A673 (cell line): ENCODE measurements at regions not wholly inside any gene's neighbourhood (a gene's known extent, or its start where the extent isn't known, plus 50 kb on each side); places are given as distances from the start of the nearest gene placed in this dataset.

Source experiments
- EZH2 ChIP-seq: fragments of 200-600 bp; sonication (generic); IDR thresholded peaks from 2 replicates; pipeline ENCODE4 v1.6.1; 2017; ENCODE audit warnings: borderline replicate concordance, low read depth, mild to moderate bottlenecking, mixed read lengths, antibody characterized with exemption, low read length; ENCODE audit not compliant: poor library complexity, severe bottlenecking
- TF ChIP-seq, protein P1 (sequence below): fragments of 300-800, 200-600 bp; sonication (generic); conservative IDR thresholded peaks from 2 replicates; pipeline ENCODE4 v1.5.1; 2017; ENCODE audit warnings: low read depth, mild to moderate bottlenecking, antibody characterized with exemption, low read length, moderate library complexity, mixed read lengths

DNA sequence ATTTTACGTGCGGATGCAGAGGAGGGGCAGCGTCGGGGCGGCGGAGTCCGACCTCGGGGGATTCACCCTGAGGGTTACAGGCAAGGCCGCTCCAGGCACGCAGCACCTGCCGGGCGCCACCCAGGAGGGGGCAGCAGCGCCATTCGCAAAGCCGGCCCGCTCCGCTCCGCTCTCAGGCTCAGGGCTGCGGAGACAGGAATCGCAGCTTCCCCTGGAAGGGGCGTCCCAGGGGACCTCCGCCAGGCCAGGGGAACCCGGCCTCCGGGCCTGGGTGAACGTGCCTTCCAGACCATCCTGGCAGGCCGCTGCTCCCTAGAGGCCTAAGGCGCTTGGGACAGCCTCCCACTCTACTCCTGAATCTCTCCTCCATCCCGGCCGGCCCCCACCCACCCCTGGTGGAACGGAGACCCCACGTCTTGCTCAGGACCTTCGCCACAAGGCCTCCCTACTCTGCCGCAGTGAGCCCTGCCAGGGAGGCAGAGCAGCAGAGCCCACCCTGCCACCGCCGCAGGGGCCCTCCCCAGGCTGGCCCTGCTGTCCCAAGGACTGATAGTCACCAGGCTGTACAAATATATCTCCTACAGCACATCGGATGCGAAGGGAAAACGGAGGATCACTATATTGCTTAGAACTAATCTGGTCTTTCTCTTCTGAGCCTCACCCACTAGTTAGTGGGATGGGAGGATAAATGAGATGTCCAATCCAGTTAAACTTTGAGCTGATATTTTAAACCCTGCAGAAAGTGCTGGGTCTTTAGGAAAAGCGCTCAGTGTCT lies 115.0 kb downstream of the SMIM20 start:
- TF ChIP-seq, protein P1, sequence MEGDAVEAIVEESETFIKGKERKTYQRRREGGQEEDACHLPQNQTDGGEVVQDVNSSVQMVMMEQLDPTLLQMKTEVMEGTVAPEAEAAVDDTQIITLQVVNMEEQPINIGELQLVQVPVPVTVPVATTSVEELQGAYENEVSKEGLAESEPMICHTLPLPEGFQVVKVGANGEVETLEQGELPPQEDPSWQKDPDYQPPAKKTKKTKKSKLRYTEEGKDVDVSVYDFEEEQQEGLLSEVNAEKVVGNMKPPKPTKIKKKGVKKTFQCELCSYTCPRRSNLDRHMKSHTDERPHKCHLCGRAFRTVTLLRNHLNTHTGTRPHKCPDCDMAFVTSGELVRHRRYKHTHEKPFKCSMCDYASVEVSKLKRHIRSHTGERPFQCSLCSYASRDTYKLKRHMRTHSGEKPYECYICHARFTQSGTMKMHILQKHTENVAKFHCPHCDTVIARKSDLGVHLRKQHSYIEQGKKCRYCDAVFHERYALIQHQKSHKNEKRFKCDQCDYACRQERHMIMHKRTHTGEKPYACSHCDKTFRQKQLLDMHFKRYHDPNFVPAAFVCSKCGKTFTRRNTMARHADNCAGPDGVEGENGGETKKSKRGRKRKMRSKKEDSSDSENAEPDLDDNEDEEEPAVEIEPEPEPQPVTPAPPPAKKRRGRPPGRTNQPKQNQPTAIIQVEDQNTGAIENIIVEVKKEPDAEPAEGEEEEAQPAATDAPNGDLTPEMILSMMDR, result peak; percentile 47
- no peak for TF ChIP-seq EZH2
